Gastroesophageal sphincter (tissue), 3 donors: ENCODE measurements at regions not wholly inside any gene's neighbourhood (a gene's known extent, or its start where the extent isn't known, plus 50 kb on each side); places are given as distances from the start of the nearest gene placed in this dataset.
"Not testable (repeated sequence)": the region's sequence is repeated elsewhere in the genome, so short reads cannot be mapped to it uniquely, and the experiment has no call there.

Source experiments
- CTCF ChIP-seq, 4 experiments: fragments of 200-600 bp in 2 of 4; fragments of 450-650 bp in 2 of 4; sonication (generic) in 1 of 4; IDR thresholded peaks; one replicate each; pipeline ENCODE4 v1.5.1; 2017 to 2019; ENCODE audit warnings: antibody characterized with exemption in 4 of 4, mild to moderate bottlenecking in 2 of 4, moderate library complexity in 2 of 4
- EP300 ChIP-seq: sonication (generic); formaldehyde crosslinking; IDR thresholded peaks from one replicate; pipeline ENCODE4 v1.6.1; 2017; ENCODE audit warnings: antibody characterized with exemption, mild to moderate bottlenecking
- POLR2A ChIP-seq, 2 donors: fragments of 450-650 bp; IDR thresholded peaks; one replicate each; pipeline ENCODE4 v1.6.1; 2017; ENCODE audit warnings: antibody characterized with exemption in 2 of 2, mild to moderate bottlenecking in 2 of 2, moderate library complexity in 1 of 2
- POLR2AphosphoS5 ChIP-seq: sonication (generic); formaldehyde crosslinking; IDR thresholded peaks from one replicate; pipeline ENCODE4 v1.6.1; 2017; ENCODE audit warnings: antibody characterized with exemption

GRCh38 chrX:3495836-3496769, 149.7 kb upstream of the MXRA5 start:
- TF ChIP-seq POLR2A (IDR thresholded peaks at IDR 0.05); CTCF (IDR thresholded peaks at IDR 0.05); POLR2AphosphoS5; EP300: not testable (repeated sequence)
